Osteoblast (primary cell): ENCODE measurements at regions not wholly inside any gene's neighbourhood (a gene's known extent, or its start where the extent isn't known, plus 50 kb on each side); places are given as distances from the start of the nearest gene placed in this dataset.

Source experiments
- DNase-seq: peaks from one replicate; pipeline ENCODE4 v3.0.0; 2011; ENCODE audit warnings: low spot score, mixed read lengths; ENCODE audit not compliant: insufficient read length; ENCODE audit errors: missing footprints
- H2AFZ ChIP-seq: 2 replicates; pipeline ENCODE4 v1.6.0; 2011; ENCODE audit warnings: mild to moderate bottlenecking, low read length
- H3K27ac ChIP-seq: 2 replicates; pipeline ENCODE4 v1.5.1; 2011; ENCODE audit warnings: mild to moderate bottlenecking, low read depth, low read length, moderate library complexity
- H3K27me3 ChIP-seq: 2 replicates; pipeline ENCODE4 v1.6.0; 2012; ENCODE audit warnings: mild to moderate bottlenecking, control low read depth, inconsistent platforms, low read length, moderate library complexity; ENCODE audit not compliant: insufficient read depth
- H3K36me3 ChIP-seq: 2 replicates; pipeline ENCODE4 v1.5.1; 2011; ENCODE audit warnings: mild to moderate bottlenecking, low read length, control low read depth, moderate library complexity; ENCODE audit not compliant: insufficient read depth
- H3K4me1 ChIP-seq: 2 replicates; pipeline ENCODE4 v1.5.1; 2011; ENCODE audit warnings: mild to moderate bottlenecking, low read length, control low read depth, moderate library complexity; ENCODE audit not compliant: insufficient read depth
- H3K4me2 ChIP-seq: 2 replicates; pipeline ENCODE4 v1.6.0; 2011; ENCODE audit warnings: mild to moderate bottlenecking, low read length; ENCODE audit not compliant: insufficient read depth
- H3K4me3 ChIP-seq: fragments of 200-600 bp; sonication (generic); 3 replicates; pipeline ENCODE4 v1.5.1; 2012; ENCODE audit warnings: mild to moderate bottlenecking, low read length, inconsistent platforms; ENCODE audit not compliant: insufficient read depth
- H3K79me2 ChIP-seq: 2 replicates; pipeline ENCODE4 v1.6.0; 2012; ENCODE audit warnings: mild to moderate bottlenecking, low read length, control low read depth, inconsistent platforms; ENCODE audit not compliant: insufficient read depth
- H3K9me3 ChIP-seq: 2 replicates; pipeline ENCODE4 v1.5.1; 2011; ENCODE audit warnings: low read depth, low read length, control low read depth
- H4K20me1 ChIP-seq: 2 replicates; pipeline ENCODE4 v1.6.0; 2012; ENCODE audit warnings: mild to moderate bottlenecking, low read length, control low read depth; ENCODE audit not compliant: insufficient read depth
- TF ChIP-seq, protein P1 (sequence below): IDR thresholded peaks from 2 replicates; pipeline ENCODE4 v1.5.1; 2011; ENCODE audit warnings: mild to moderate bottlenecking, low read depth, low read length, moderate library complexity; ENCODE audit errors: extremely low read depth

DNA sequence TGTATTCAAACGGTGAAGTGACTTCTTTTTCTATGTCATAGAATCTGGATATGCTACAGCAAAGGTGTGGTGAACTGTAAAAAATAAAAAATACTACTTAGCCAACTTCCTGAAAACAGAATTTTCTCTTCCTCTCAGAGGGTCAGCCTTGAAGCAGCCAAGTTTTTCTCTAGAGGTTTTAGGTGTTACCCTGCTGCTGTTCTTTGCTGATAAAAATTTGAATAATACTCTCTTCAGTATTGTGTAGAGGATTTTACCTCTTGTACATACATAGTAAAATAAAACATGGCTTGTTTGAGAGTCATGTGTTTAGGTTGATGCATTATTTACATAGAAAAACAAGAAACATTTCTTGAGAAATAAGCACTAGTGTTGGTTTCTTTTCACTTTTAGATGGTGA is 458.4 kb downstream of the TBC1D32 start:
- H3K36me3 ChIP-seq: no peaks in the 10 kb centered on the region
- no peak overlapping the region for H2AFZ ChIP-seq
- TF ChIP-seq, protein P1, sequence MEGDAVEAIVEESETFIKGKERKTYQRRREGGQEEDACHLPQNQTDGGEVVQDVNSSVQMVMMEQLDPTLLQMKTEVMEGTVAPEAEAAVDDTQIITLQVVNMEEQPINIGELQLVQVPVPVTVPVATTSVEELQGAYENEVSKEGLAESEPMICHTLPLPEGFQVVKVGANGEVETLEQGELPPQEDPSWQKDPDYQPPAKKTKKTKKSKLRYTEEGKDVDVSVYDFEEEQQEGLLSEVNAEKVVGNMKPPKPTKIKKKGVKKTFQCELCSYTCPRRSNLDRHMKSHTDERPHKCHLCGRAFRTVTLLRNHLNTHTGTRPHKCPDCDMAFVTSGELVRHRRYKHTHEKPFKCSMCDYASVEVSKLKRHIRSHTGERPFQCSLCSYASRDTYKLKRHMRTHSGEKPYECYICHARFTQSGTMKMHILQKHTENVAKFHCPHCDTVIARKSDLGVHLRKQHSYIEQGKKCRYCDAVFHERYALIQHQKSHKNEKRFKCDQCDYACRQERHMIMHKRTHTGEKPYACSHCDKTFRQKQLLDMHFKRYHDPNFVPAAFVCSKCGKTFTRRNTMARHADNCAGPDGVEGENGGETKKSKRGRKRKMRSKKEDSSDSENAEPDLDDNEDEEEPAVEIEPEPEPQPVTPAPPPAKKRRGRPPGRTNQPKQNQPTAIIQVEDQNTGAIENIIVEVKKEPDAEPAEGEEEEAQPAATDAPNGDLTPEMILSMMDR: no peak
- H3K4me2 ChIP-seq: no peak overlapping the region
- H3K27me3 ChIP-seq: no peaks in the 10 kb centered on the region
- no peaks in the 10 kb centered on the region for H4K20me1 ChIP-seq
- no peaks in the 10 kb centered on the region for H3K4me1 ChIP-seq
- no peak overlapping the region for H3K27ac ChIP-seq
- no peak for DNase-seq
- H3K9me3 ChIP-seq: no peaks in the 10 kb centered on the region
- no peak overlapping the region for H3K4me3 ChIP-seq
- H3K79me2 ChIP-seq: no peaks in the 10 kb centered on the region

DNA sequence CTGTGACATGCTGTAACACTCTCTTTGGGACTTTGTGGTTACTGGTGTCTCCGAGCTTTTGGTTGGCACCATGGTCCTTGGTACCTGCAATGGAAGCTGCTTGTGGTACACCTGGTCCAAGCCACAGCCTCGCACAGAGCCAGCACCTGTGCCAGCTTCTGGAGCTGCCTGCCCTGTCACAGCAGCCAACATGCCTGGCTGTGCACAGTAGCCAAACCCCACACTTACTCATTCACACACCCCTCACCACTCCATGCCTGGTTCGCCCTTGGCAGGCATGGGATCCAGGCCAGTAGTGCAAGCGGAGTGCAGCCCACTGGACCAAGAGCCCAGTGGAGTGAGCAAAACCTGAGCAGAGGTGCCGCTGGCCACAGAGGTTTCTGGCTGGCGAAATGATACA is 459.9 kb downstream of the TBC1D32 start:
- H3K27ac ChIP-seq: no peak overlapping the region
- no peaks in the 10 kb centered on the region for H4K20me1 ChIP-seq
- no peaks in the 10 kb centered on the region for H3K27me3 ChIP-seq
- H3K4me3 ChIP-seq: no peak overlapping the region
- no peaks in the 10 kb centered on the region for H3K79me2 ChIP-seq
- H3K4me1 ChIP-seq: no peaks in the 10 kb centered on the region
- TF ChIP-seq, protein P1: no peak
- no peak for DNase-seq
- H2AFZ ChIP-seq: no peak overlapping the region
- H3K4me2 ChIP-seq: no peak overlapping the region
- no peaks in the 10 kb centered on the region for H3K36me3 ChIP-seq
- H3K9me3 ChIP-seq: no peaks in the 10 kb centered on the region

DNA sequence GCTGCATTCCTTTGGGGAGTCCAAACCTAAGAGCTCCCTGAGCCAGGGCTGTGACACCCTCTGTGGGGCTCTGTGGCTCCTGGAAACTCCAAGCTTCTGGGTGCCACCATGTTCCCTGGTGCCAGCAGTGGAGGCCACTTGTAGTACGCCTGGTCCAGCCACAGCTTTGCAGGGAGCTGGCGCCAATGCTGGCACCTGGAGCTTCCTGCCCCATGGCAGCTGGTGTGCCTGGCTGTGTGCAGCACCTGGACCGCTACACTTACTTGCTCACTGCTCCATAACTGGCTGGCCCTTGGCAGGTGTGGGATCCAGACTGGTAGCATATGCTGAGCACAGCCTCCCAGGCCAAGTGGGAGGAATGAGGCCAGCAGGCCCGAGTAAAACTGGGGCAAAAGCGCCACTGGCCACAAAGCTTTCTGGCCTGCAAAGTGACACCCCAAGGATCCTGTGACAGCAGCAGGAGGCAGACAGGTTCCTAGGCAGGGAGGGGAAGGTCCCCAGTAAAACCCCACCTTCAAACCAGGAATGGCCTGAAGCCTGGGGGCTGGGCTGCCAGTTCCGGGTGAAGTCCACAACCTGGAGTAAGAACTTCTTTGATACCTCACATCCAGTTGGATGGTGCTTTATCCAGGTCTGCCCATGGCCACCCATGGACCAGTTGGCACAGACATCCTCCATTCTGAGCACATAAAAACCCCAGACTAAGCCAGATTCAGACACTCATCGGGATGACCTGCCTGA is 461.0 kb downstream of the TBC1D32 start:
- Histone ChIP-seq H3K27me3 (no peaks in the 10 kb centered on the region), H3K9me3 (no peaks in the 10 kb centered on the region), H3K79me2 (no peaks in the 10 kb centered on the region), H3K4me3 (no peak overlapping the region), H3K27ac (no peak overlapping the region), H2AFZ (no peak overlapping the region), H3K36me3 (no peaks in the 10 kb centered on the region), H4K20me1 (no peaks in the 10 kb centered on the region), H3K4me1 (no peaks in the 10 kb centered on the region), H3K4me2 (no peak overlapping the region)
- no peak for DNase-seq
- TF ChIP-seq, protein P1: no peak

DNA sequence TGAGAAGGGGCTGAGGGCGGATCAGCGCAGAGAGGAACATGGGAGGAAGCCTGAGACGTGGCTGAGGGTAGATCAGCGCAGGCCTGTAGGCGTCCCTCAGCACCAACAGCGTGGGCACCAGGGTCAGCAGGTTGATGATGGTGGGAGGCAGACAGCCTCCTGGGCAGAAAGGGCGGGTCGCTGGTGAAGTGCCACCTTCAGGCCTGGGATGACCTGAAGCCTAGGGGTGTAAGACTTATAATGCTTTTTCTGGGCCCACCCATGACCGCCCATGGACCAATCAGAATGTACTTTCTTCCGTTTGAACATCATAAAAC is 462.1 kb downstream of the TBC1D32 start:
- Histone ChIP-seq H3K79me2 (no peaks in the 10 kb centered on the region), H3K4me3 (no peak overlapping the region), H3K36me3 (no peaks in the 10 kb centered on the region), H3K27me3 (no peaks in the 10 kb centered on the region), H2AFZ (no peak overlapping the region), H4K20me1 (no peaks in the 10 kb centered on the region), H3K4me2 (no peak overlapping the region), H3K27ac (no peak overlapping the region), H3K4me1 (no peaks in the 10 kb centered on the region), H3K9me3 (no peaks in the 10 kb centered on the region)
- DNase-seq: peak; percentile 10
- TF ChIP-seq, protein P1: no peak
